ENCODE measurements at regions not wholly inside any gene's neighbourhood (a gene's known extent, or its start where the extent isn't known, plus 50 kb on each side); places are given as distances from the start of the nearest gene placed in this dataset.

- no peak for TF ChIP-seq CTCF (conservative IDR thresholded peaks at IDR 0.05; ENCODE audit: low read length)
- TF ChIP-seq EZH2phosphoT487 (IDR thresholded peaks at IDR 0.05; ENCODE audit: borderline replicate concordance) = no peak
Measured at GRCh38 chr3:106454497-106454896, 585.7 kb upstream of the CBLB start.
